H1 (cell line): ENCODE measurements at regions not wholly inside any gene's neighbourhood (a gene's known extent, or its start where the extent isn't known, plus 50 kb on each side); places are given as distances from the start of the nearest gene placed in this dataset.

Experiments
- CTCF ChIA-PET: fragments of 300-600 bp; sonication (Branson Sonifier 250); formaldehyde crosslinking; loops from one replicate; lab custom pipeline; 2021; ENCODE audit not compliant: partially characterized antibody; lab: Charles Lee
- POLR2A ChIA-PET: fragments of 300-600 bp; sonication (Branson Sonifier 250); formaldehyde crosslinking; loops from one replicate; lab custom pipeline; 2021; ENCODE audit warnings: inconsistent platforms; ENCODE audit not compliant: partially characterized antibody; lab: Charles Lee
- DNase-seq, 2 experiments: peaks; one replicate each; pipeline versions ENCODE4 v3.0.0 to v3.0.0-alpha.2; 2010 to 2022; ENCODE audit warnings: low spot score in 2 of 2, low read depth in 1 of 2, mixed read lengths in 1 of 2
- FAIRE-seq: peaks from 2 replicates; lab custom pipeline; 2011; peaks lifted over from hg19 to GRCh38; lab: Jason Lieb, UNC
- H2AFZ ChIP-seq: 2 replicates; pipeline ENCODE4 v1.8.1; 2012; ENCODE audit warnings: low read length, inconsistent platforms
- H2AK5ac ChIP-seq: 2 replicates; pipeline ENCODE4 v1.6.1; 2013; ENCODE audit warnings: low read depth, low read length
- H2BK120ac ChIP-seq: replicated peaks from 2 replicates; pipeline ENCODE3; 2013; ENCODE audit warnings: low read depth, low read length, inconsistent platforms
- H2BK12ac ChIP-seq: 2 replicates; pipeline ENCODE4 v1.6.1; 2013; ENCODE audit warnings: low read depth, low read length
- H2BK15ac ChIP-seq: 2 replicates; pipeline ENCODE4 v1.6.1; 2013; ENCODE audit warnings: low read length
- H2BK20ac ChIP-seq: 2 replicates; pipeline ENCODE4 v1.6.1; 2013; ENCODE audit warnings: low read length
- H2BK5ac ChIP-seq: 2 replicates; pipeline ENCODE4 v1.6.1; 2013; ENCODE audit warnings: low read depth, low read length
- H3K14ac ChIP-seq: 2 replicates; pipeline ENCODE4 v1.6.1; 2013; ENCODE audit warnings: inconsistent platforms; ENCODE audit not compliant: insufficient read length
- H3K18ac ChIP-seq: 2 replicates; pipeline ENCODE4 v1.6.1; 2013; ENCODE audit warnings: low read length; ENCODE audit errors: extremely low read depth
- H3K23ac ChIP-seq: 2 replicates; pipeline ENCODE4 v1.6.1; 2013; ENCODE audit warnings: inconsistent platforms; ENCODE audit not compliant: insufficient read length
- H3K23me2 ChIP-seq: 2 replicates; pipeline ENCODE4 v1.6.1; 2013; ENCODE audit warnings: low read depth, low read length
- H3K27ac ChIP-seq: 2 replicates; pipeline ENCODE4 v1.6.1; 2011; ENCODE audit warnings: low read depth, low read length, inconsistent platforms
- H3K27me3 ChIP-seq, 4 experiments: replicated peaks in 1 of 4; 1 replicate in 1 of 4; 2 replicates in 3 of 4; pipeline versions ENCODE4 v1.6.1 to v1.8.1; 2011 to 2013; ENCODE audit warnings: low read length in 3 of 4, mild to moderate bottlenecking in 3 of 4, inconsistent platforms in 2 of 4, mixed read lengths in 2 of 4, moderate library complexity in 1 of 4; ENCODE audit not compliant: control insufficient read depth in 3 of 4, insufficient read depth in 3 of 4; ENCODE audit errors: extremely low read depth in 1 of 4
- H3K36me3 ChIP-seq, 4 experiments: 2 replicates each; pipeline versions ENCODE4 v1.6.1 to v1.8.1; 2011 to 2013; ENCODE audit warnings: mild to moderate bottlenecking in 4 of 4, low read length in 3 of 4, moderate library complexity in 2 of 4, control low read depth in 1 of 4, inconsistent platforms in 1 of 4; ENCODE audit not compliant: insufficient read depth in 4 of 4, control insufficient read depth in 2 of 4
- H3K4ac ChIP-seq: replicated peaks from 2 replicates; pipeline ENCODE3; 2013; ENCODE audit warnings: low read length, low read depth, mixed read lengths, inconsistent platforms; ENCODE audit not compliant: insufficient read length
- H3K4me1 ChIP-seq, 4 experiments: replicated peaks in 1 of 4; 1 replicate in 1 of 4; 2 replicates in 3 of 4; pipeline versions ENCODE4 v1.6.1 to v1.8.1; 2011 to 2013; ENCODE audit warnings: low read length in 3 of 4, inconsistent platforms in 2 of 4, mixed read lengths in 1 of 4; ENCODE audit not compliant: insufficient read depth in 4 of 4, control insufficient read depth in 3 of 4
- H3K4me2 ChIP-seq, 2 experiments: 2 replicates each; pipeline versions ENCODE4 v1.6.1 to v1.8.1; 2011 to 2013; ENCODE audit warnings: low read depth in 2 of 2, low read length in 2 of 2, control low read depth in 1 of 2, inconsistent platforms in 1 of 2, mild to moderate bottlenecking in 1 of 2; ENCODE audit not compliant: insufficient read depth in 1 of 2
- H3K4me3 ChIP-seq, 4 experiments: fragments of 200-600, 300-600 bp in 1 of 4; sonication (generic), shearing (Covaris generic), sonication (Bioruptor Twin) in 1 of 4; 2 replicates each; pipeline versions ENCODE4 v1.5.1 to v1.8.1; 2011 to 2016; ENCODE audit warnings: low read length in 4 of 4, low read depth in 3 of 4, control low read depth in 2 of 4, inconsistent platforms in 2 of 4, mild to moderate bottlenecking in 2 of 4, mixed read lengths in 1 of 4, moderate library complexity in 1 of 4; ENCODE audit not compliant: insufficient read depth in 2 of 4; ENCODE audit errors: extremely low read depth in 1 of 4
- H3K56ac ChIP-seq: replicated peaks from 2 replicates; pipeline ENCODE3; 2013; ENCODE audit warnings: low read depth, mild to moderate bottlenecking, mixed read lengths, low read length, inconsistent platforms; ENCODE audit not compliant: insufficient read length
- H3K79me1 ChIP-seq: 2 replicates; pipeline ENCODE4 v1.6.1; 2013; ENCODE audit warnings: low read depth, low read length, control low read depth
- H3K79me2 ChIP-seq, 2 experiments: 2 replicates each; pipeline versions ENCODE4 v1.6.1 to v1.8.1; 2012 to 2013; ENCODE audit warnings: low read length in 2 of 2, mild to moderate bottlenecking in 2 of 2, inconsistent platforms in 1 of 2; ENCODE audit not compliant: insufficient read depth in 2 of 2, control insufficient read depth in 1 of 2
- H3K9ac ChIP-seq, 4 experiments: replicated peaks in 1 of 4; 1 replicate in 1 of 4; 2 replicates in 3 of 4; pipeline versions ENCODE4 v1.6.1 to v1.8.1; 2011 to 2013; ENCODE audit warnings: low read depth in 3 of 4, low read length in 3 of 4, control low read depth in 2 of 4, mild to moderate bottlenecking in 2 of 4, moderate library complexity in 2 of 4, inconsistent platforms in 1 of 4; ENCODE audit errors: extremely low read depth in 1 of 4
- H3K9me3 ChIP-seq, 2 experiments: 2 replicates each; pipeline versions ENCODE4 v1.6.1 to v1.8.1; 2012 to 2013; ENCODE audit warnings: mild to moderate bottlenecking in 2 of 2, moderate library complexity in 2 of 2, control low read depth in 1 of 2, inconsistent platforms in 1 of 2, low read depth in 1 of 2, low read length in 1 of 2, mixed read lengths in 1 of 2; ENCODE audit not compliant: insufficient read depth in 2 of 2
- H4K20me1 ChIP-seq, 2 experiments: replicated peaks in 1 of 2; 2 replicates each; pipeline versions ENCODE3 to v1.8.1; 2011 to 2013; ENCODE audit warnings: inconsistent platforms in 2 of 2, low read length in 2 of 2, mild to moderate bottlenecking in 1 of 2; ENCODE audit not compliant: insufficient read depth in 2 of 2, control insufficient read depth in 1 of 2
- H4K5ac ChIP-seq: 2 replicates; pipeline ENCODE4 v1.6.1; 2013; ENCODE audit warnings: low read length, low read depth, mixed read lengths, inconsistent platforms; ENCODE audit not compliant: insufficient read length
- H4K8ac ChIP-seq: 2 replicates; pipeline ENCODE4 v1.8.0; 2013; ENCODE audit warnings: mild to moderate bottlenecking, moderate library complexity, low read length, inconsistent platforms; ENCODE audit not compliant: insufficient read depth; ENCODE audit errors: extremely low read depth
- H4K91ac ChIP-seq: replicated peaks from 2 replicates; pipeline ENCODE3; 2013; ENCODE audit warnings: low read length, mixed read lengths, inconsistent platforms; ENCODE audit not compliant: insufficient read length
- CTBP2 ChIP-seq: IDR thresholded peaks from 2 replicates; pipeline ENCODE4 v1.7.0; 2011; ENCODE audit warnings: borderline replicate concordance, mild to moderate bottlenecking, moderate library complexity, mixed read lengths, low read length; ENCODE audit not compliant: insufficient read depth, insufficient read length
- POLR2A ChIP-seq, 2 experiments: IDR thresholded peaks; 1 replicate in 1 of 2; 2 replicates in 1 of 2; pipeline ENCODE4 v1.6.1; 2011; ENCODE audit warnings: low read depth in 2 of 2, low read length in 2 of 2, mild to moderate bottlenecking in 2 of 2; ENCODE audit errors: control extremely low read depth in 1 of 2
- SRF ChIP-seq: IDR thresholded peaks from 2 replicates; pipeline ENCODE4 v1.6.1; 2011; ENCODE audit warnings: mild to moderate bottlenecking, low read depth, low read length, moderate library complexity
- TAF7 ChIP-seq: optimal IDR thresholded peaks from 2 replicates; pipeline ENCODE3; 2011; ENCODE audit warnings: low read depth, mild to moderate bottlenecking, inconsistent platforms, low read length, moderate library complexity, borderline replicate concordance
- WGBS, 2 experiments: shearing (Covaris generic) in 1 of 2; methylation state at CpG; one replicate each; pipeline versions ENCODE4 v1.1.6 to v1.1.7; 2013 to 2015; ENCODE audit warnings: low lambda C conversion rate in 2 of 2, mixed read lengths in 2 of 2, inconsistent platforms in 1 of 2, low coverage in 1 of 2, missing lambda C conversion rate in 1 of 2; ENCODE audit not compliant: insufficient replicate concordance in 2 of 2, insufficient coverage in 1 of 2, insufficient read length in 1 of 2; ENCODE audit errors: extremely low coverage in 1 of 2, missing lambda C conversion rate in 1 of 2; 5-methylcytosine and 5-hydroxymethylcytosine counted together

GRCh38 chr4:182014164-182014563, 229.0 kb upstream of the TENM3 start:
- FAIRE-seq = no peak

More at GRCh38 chr4:182014164-182014563, 229.0 kb upstream of the TENM3 start:
- no peaks in the 10 kb centered on the region for H3K27me3 ChIP-seq
- WGBS, 2 experiments = 75% methylated on average over 5 of the region's 5 CpGs; no CpG with 5 or more reads in 1 of the 2 experiments
- no peak for DNase-seq
- H4K20me1 ChIP-seq = no peaks in the 10 kb centered on the region
- H3K9me3 ChIP-seq = peaks cover 0 to 3% of the 10 kb centered on the region in 2 experiments; a peak in 1 of 4 replicates
- TF ChIP-seq POLR2A (IDR thresholded peaks at IDR 0.05; ENCODE audit: control extremely low read depth in 1 of 2, low read depth in 2 of 2, low read length in 2 of 2) (no peak), CTBP2 (no peak), SRF (no peak), TAF7 (no peak)
- H2BK15ac ChIP-seq = no peak overlapping the region
- no peak overlapping the region for H3K18ac ChIP-seq
- ChIA-PET POLR2A (no interaction called here), CTCF (interaction anchor here (0.6 to 1.1 kb wide), 3 partner anchors 53 to 824 kb away, joined by 3 read pairs; no protein-coding TSS in a partner anchor)
- H4K5ac ChIP-seq = no peak overlapping the region
- H3K4me3 ChIP-seq = no peak overlapping the region
- no peak overlapping the region for H3K4me2 ChIP-seq
- no peak overlapping the region for H2AK5ac ChIP-seq
- no peak overlapping the region for H2BK5ac ChIP-seq
- H2BK12ac ChIP-seq = no peak overlapping the region
- H3K14ac ChIP-seq = no peak overlapping the region
- no peak overlapping the region for H4K91ac ChIP-seq
- H2BK20ac ChIP-seq = no peak overlapping the region
- H3K9ac ChIP-seq = no peak overlapping the region
- no peaks in the 10 kb centered on the region for H3K36me3 ChIP-seq
- H3K23me2 ChIP-seq = no peaks in the 10 kb centered on the region
- no peak overlapping the region for H3K27ac ChIP-seq
- H3K56ac ChIP-seq = no peak overlapping the region
- H3K4me1 ChIP-seq = no peaks in the 10 kb centered on the region; a peak in 2 of 7 replicates
- H2BK120ac ChIP-seq = no peak overlapping the region
- no peak overlapping the region for H3K23ac ChIP-seq
- no peaks in the 10 kb centered on the region for H3K79me2 ChIP-seq
- no peak overlapping the region for H3K4ac ChIP-seq
- H4K8ac ChIP-seq = no peak overlapping the region
- no peak overlapping the region for H2AFZ ChIP-seq
- H3K79me1 ChIP-seq = no peaks in the 10 kb centered on the region
